Loucy (cell line): ENCODE measurements at regions not wholly inside any gene's neighbourhood (a gene's known extent, or its start where the extent isn't known, plus 50 kb on each side); places are given as distances from the start of the nearest gene placed in this dataset.

Source experiments
- EZH2phosphoT487 ChIP-seq: fragments of 200-600 bp; IDR thresholded peaks from 2 replicates; pipeline ENCODE4 v1.6.1; 2018; ENCODE audit warnings: antibody characterized with exemption, mild to moderate bottlenecking, moderate library complexity, borderline replicate concordance
- TF ChIP-seq, protein P1 (sequence below): fragments of 200-600 bp; sonication (generic); conservative IDR thresholded peaks from 2 replicates; pipeline ENCODE4 v1.5.1; 2014; ENCODE audit warnings: mild to moderate bottlenecking, antibody characterized with exemption, low read length

DNA sequence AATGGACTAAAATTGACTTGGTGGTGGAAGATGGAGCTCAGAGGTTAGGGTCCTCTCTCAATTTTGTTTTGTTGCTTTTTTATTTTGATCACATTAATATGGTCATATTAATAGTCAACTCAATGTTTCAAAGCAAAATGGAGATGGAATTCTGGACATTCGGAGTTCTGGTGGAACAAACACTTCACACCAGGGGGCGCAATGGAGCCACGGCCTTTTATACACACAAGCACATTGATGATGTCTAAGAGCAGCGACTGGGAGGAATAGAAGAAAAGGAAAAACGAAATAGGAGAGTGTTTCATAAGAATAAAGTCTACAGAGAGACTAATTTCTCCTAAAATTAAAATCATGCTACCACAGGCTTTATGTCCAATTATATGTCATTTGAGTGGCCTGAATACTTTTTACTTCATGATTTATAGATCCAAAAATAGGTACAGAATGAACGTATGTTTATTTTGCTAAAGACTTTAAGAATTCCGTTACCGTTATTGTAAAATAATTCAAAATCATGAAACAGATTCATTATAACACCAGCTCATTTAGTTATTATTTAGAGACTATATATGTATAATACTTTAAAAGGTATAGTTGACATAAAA, 197.6 kb upstream of the SASH1 start:
- TF ChIP-seq, protein P1, sequence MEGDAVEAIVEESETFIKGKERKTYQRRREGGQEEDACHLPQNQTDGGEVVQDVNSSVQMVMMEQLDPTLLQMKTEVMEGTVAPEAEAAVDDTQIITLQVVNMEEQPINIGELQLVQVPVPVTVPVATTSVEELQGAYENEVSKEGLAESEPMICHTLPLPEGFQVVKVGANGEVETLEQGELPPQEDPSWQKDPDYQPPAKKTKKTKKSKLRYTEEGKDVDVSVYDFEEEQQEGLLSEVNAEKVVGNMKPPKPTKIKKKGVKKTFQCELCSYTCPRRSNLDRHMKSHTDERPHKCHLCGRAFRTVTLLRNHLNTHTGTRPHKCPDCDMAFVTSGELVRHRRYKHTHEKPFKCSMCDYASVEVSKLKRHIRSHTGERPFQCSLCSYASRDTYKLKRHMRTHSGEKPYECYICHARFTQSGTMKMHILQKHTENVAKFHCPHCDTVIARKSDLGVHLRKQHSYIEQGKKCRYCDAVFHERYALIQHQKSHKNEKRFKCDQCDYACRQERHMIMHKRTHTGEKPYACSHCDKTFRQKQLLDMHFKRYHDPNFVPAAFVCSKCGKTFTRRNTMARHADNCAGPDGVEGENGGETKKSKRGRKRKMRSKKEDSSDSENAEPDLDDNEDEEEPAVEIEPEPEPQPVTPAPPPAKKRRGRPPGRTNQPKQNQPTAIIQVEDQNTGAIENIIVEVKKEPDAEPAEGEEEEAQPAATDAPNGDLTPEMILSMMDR = peak; percentile 99
- no peak for TF ChIP-seq EZH2phosphoT487
